ENCODE measurements at regions not wholly inside any gene's neighbourhood (a gene's known extent, or its start where the extent isn't known, plus 50 kb on each side); places are given as distances from the start of the nearest gene placed in this dataset.

DNA sequence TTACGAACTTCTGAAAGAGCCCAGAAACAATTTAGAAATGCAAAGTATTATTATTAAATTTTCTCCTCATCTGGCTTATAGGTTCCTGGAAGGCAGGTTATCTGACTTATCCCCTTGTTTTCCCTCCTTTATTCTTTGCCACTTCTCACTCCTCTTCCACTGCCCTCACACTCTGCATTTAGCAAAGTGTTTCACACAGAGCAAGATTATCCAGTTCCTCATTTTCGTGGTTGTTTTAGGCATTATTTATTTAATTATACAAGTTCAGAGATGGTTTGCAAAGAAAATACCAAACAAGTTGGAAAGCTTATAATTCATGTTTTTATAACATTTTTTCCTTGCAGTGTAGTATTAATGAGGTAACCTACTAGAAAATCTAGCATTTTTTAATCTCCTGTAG, 544.9 kb downstream of the NSUN3 start:
- H3K4me3 ChIP-seq (ENCODE audit: low read depth, low read length): no peak overlapping the region
- TF ChIP-seq, protein P1, sequence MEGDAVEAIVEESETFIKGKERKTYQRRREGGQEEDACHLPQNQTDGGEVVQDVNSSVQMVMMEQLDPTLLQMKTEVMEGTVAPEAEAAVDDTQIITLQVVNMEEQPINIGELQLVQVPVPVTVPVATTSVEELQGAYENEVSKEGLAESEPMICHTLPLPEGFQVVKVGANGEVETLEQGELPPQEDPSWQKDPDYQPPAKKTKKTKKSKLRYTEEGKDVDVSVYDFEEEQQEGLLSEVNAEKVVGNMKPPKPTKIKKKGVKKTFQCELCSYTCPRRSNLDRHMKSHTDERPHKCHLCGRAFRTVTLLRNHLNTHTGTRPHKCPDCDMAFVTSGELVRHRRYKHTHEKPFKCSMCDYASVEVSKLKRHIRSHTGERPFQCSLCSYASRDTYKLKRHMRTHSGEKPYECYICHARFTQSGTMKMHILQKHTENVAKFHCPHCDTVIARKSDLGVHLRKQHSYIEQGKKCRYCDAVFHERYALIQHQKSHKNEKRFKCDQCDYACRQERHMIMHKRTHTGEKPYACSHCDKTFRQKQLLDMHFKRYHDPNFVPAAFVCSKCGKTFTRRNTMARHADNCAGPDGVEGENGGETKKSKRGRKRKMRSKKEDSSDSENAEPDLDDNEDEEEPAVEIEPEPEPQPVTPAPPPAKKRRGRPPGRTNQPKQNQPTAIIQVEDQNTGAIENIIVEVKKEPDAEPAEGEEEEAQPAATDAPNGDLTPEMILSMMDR (IDR thresholded peaks at IDR 0.05; ENCODE audit: low read depth, low read length, missing control alignments): no peak

DNA sequence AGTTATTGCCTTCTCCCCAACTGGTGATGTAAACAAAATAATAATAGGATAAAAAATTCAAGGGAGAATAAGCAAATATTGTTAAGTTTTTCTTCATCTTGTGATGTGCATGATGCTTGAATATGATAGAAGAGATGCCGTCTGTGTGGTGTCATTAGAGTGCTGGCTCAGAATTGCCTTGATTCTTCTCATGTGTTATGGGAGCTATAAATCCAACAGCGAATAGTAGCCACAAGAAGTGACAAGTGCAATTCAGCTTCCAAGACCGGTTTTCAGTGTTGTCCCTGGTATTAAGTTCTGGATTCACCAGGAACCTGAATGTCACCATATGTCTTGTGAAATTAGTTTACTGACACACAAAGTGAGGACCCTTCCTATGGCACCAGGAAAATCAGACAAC, 547.0 kb downstream of the NSUN3 start:
- DNase-seq (ENCODE audit: low read depth): no peak
- no peak overlapping the region for H3K4me3 ChIP-seq (ENCODE audit: low read depth, low read length)
- TF ChIP-seq, protein P1 (IDR thresholded peaks at IDR 0.05; ENCODE audit: low read depth, low read length, missing control alignments): no peak

More for the DNA sequence above, 544.9 kb downstream of the NSUN3 start:
- DNase-seq (ENCODE audit: low read depth): no peak

DNA sequence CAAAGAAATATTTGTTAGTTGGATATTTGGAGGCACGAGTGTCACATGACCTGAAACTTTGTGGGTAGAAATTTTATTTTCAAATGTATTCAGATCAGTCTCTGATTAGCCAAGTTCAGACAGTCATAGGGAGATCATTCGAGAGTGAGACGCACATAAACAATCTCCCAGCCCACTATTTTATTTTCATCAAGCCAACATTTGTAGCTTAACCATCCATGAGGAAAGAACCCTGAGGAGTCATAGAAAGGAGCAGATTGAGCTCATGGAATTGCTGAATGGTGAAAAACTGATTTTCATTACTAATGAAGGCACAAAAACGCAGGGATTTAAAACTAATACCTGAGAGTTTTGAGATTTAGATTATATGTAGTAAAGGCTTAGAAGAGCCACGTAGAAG, 548.7 kb downstream of the NSUN3 start:
- TF ChIP-seq, protein P1 (IDR thresholded peaks at IDR 0.05; ENCODE audit: low read depth, low read length, missing control alignments): no peak
- DNase-seq (ENCODE audit: low read depth): no peak

DNA sequence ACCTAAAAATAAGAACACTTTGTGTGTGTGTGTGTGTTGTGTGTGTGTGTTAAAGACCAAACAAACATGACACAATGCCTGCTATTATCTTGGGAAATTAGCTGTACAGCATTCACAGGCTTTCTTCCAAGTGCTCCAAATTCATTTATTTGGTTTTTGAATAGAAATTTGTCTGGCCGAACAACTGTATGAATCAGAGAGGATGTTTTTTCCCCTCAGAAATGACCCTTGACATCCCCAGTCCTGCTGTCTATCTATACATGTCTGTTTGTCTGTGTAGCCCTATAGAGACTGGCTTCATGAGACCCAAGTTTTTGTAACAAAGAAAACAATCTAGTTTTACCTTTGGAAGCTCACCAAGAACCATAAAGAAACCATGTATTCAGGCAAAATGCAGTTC, 549.8 kb downstream of the NSUN3 start:
- H3K4me3 ChIP-seq (ENCODE audit: low read depth, low read length): no peak overlapping the region
- no peak for DNase-seq (ENCODE audit: low read depth)
- TF ChIP-seq, protein P1 (IDR thresholded peaks at IDR 0.05; ENCODE audit: low read depth, low read length, missing control alignments): no peak

More for the DNA sequence above, 548.7 kb downstream of the NSUN3 start:
- H3K4me3 ChIP-seq (ENCODE audit: low read depth, low read length): no peak overlapping the region

DNA sequence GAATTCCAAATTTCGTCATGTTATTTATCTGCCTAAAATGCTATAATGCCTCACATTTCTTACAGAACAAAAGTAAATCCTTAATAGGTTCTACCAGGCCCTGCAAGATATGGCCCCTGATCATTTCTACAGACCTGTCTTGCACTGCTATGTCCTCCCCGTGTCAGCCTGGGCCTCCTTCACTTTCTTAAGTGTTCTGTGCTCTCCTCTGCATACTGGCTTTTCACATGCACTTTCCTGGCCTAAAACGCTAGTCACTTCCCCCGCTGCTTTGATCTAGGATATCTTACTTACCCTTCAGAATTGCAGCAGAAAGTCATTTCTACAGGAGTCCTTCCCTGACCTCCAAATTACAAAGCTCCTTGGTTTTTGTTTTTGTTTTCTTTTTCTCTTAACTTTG, 551.3 kb downstream of the NSUN3 start:
- no peak for DNase-seq (ENCODE audit: low read depth)
- no peak overlapping the region for H3K4me3 ChIP-seq (ENCODE audit: low read depth, low read length)
- TF ChIP-seq, protein P1 (IDR thresholded peaks at IDR 0.05; ENCODE audit: low read depth, low read length, missing control alignments): no peak

DNA sequence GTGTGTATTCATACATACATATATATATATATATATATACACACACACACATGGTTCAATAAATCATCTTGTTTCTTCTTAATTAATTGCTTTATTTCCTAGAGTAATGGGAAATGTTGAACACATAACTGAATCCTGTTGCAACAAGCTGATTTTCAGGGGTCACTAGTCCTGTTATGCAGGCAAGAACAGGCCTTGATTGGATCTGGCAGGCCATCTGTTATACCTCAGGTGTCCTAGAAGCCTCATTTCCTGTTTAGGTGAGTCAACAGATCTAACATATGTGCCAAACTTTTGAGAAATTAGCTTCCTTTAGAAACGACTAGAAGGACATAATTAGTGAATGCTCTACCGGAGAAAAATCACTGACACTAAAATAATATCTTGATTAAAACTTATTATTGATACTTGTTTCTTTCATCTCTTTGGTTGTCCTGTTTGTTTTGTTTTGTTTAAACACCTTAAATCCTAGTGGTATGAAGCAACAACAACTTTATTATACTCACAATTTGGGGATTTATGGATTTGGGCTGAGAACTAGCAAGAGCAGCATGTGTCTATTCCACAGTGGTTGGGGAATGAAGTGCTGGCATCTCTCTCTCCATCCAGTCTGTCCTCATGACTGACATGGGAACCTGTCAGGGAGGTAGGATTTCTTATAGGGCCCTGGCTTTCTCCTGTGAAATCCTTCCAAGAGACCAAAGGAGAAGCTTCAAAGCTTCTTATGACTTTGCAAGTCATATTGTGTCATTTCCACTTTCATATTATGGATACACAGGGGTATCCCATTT, 552.6 kb downstream of the NSUN3 start:
- DNase-seq (ENCODE audit: low read depth): no peak
- H3K4me3 ChIP-seq (ENCODE audit: low read depth, low read length): no peak overlapping the region
- TF ChIP-seq, protein P1 (IDR thresholded peaks at IDR 0.05; ENCODE audit: low read depth, low read length, missing control alignments): no peak

DNA sequence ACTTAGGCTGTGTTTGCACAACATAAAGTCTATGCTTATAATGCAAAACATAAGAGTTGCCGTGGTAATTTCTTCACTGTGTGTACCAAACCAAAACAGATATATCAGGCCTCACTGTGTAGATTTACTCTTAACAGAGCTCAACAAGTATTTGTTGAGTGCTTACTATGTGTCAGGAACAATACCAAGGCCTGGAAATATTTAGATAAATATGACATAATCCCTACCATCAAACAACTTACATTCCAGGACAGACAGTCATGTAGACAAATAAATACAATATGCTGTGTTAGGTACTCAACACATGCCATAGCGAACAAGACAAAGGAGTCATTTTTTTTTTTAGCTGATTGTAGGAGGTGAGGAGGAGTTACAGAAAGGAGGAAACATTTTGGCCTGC, 554.0 kb downstream of the NSUN3 start:
- TF ChIP-seq, protein P1 (IDR thresholded peaks at IDR 0.05; ENCODE audit: low read depth, low read length, missing control alignments): no peak

More for the DNA sequence above, 554.0 kb downstream of the NSUN3 start:
- no peak overlapping the region for H3K4me3 ChIP-seq (ENCODE audit: low read depth, low read length)
- no peak for DNase-seq (ENCODE audit: low read depth)
